Heart left ventricle (tissue), 16 donors: ENCODE measurements at regions not wholly inside any gene's neighbourhood (a gene's known extent, or its start where the extent isn't known, plus 50 kb on each side); places are given as distances from the start of the nearest gene placed in this dataset.

ENCODE experiments used
- ATAC-seq, 4 donors: fragments of 200-7000 bp; cut with Tn5 transposase; one replicate each; pipeline ENCODE4 v1.9.1; 2020 to 2022; ENCODE audit warnings: moderate library complexity in 4 of 4, mild to moderate bottlenecking in 3 of 4, moderate number of reproducible peaks in 1 of 4
- DNase-seq, 5 donors: peaks; one replicate each; pipeline ENCODE4 v3.0.0-alpha.2; 2020
- H3K27ac ChIP-seq, 12 donors: fragments of 200-600 bp; sonication (generic) in 4 of 12; one replicate each; pipeline versions ENCODE4 v1.5.0 to v1.8.0; 2016 to 2022; ENCODE audit warnings: mild to moderate bottlenecking in 2 of 12
- H3K27me3 ChIP-seq, 9 donors: fragments of 200-600 bp; sonication (generic) in 2 of 9; one replicate each; pipeline versions ENCODE4 v1.5.1 to v1.8.0; 2016 to 2022; ENCODE audit warnings: mild to moderate bottlenecking in 3 of 9
- H3K36me3 ChIP-seq, 9 donors: fragments of 200-600 bp; sonication (generic) in 2 of 9; one replicate each; pipeline versions ENCODE4 v1.5.0 to v1.8.0; 2018 to 2022; ENCODE audit warnings: mild to moderate bottlenecking in 2 of 9
- H3K4me1 ChIP-seq, 12 donors: fragments of 200-600 bp; sonication (generic) in 4 of 12; one replicate each; pipeline versions ENCODE4 v1.5.0 to v1.8.0; 2016 to 2022; ENCODE audit warnings: mild to moderate bottlenecking in 3 of 12
- H3K4me3 ChIP-seq, 12 donors: fragments of 200-600 bp; sonication (generic) in 4 of 12; one replicate each; pipeline versions ENCODE4 v1.5.0 to v1.8.0; 2017 to 2022; ENCODE audit warnings: mild to moderate bottlenecking in 9 of 12, moderate library complexity in 4 of 12
- H3K9me3 ChIP-seq, 12 donors: fragments of 200-600 bp; sonication (generic) in 4 of 12; one replicate each; pipeline versions ENCODE4 v1.5.0 to v1.8.0; 2016 to 2022; ENCODE audit warnings: mild to moderate bottlenecking in 1 of 12
- POLR2A ChIP-seq, 2 donors: fragments of 450-650 bp; IDR thresholded peaks; one replicate each; pipeline ENCODE4 v1.6.1; 2017; ENCODE audit warnings: antibody characterized with exemption in 2 of 2, mild to moderate bottlenecking in 2 of 2, moderate library complexity in 2 of 2
- WGBS, 4 donors: extraction: QIAGEN DNeasy Blood & Tissue Kit in 2 of 4; methylation state at CpG; one replicate each; pipeline versions ENCODE4 v1.1.5 to v1.1.7; 2013 to 2018; 5-methylcytosine and 5-hydroxymethylcytosine counted together
- intact Hi-C, 10 donors: fragments of 100-400 bp; cut with DNase I; formaldehyde crosslinking; loops; one replicate each; pipeline versions ENCODE4 v1.11.1 to v1.14.2; 2022
- TF ChIP-seq, protein P1 (sequence below), 12 donors: fragments of 200-600 bp; sonication (generic) in 4 of 12; IDR thresholded peaks; one replicate each; pipeline versions ENCODE4 v1.5.0 to v1.8.0; 2018 to 2022; ENCODE audit warnings: antibody characterized with exemption in 12 of 12, mild to moderate bottlenecking in 5 of 12
- donor health status: ischemic (EF 13 %, LVEDD 7.1; RV severe dilation, severe dysfunction).
- donor health status: healthy with polysubstance abuse.
- donor health status: DM: no; HTN: yes; CAD: no.
- donor health status: DM: no; HTN: no; CAD: no.
- donor health status: ischemic (EF 25% LVEDD 6.9; RV normal size, moderate dysfunction).
- donor health status: ischemic (EF 25% LVEDD 5.7; RV mildly dilated, moderate dysfunction).
- donor health status: healthy.
- donor health status: DM: yes; HTN: yes; CAD: no.
- donor health status: ischemic (EF 35%, LVEDD 5.7; RV mildly dilated, moderate dysfunction).
- donor health status: nonischemic (EF 11% LVEDD 7.7; RV severe dilation, severe dysfunction).
- donor health status: DM: yes; HTN: yes; CAD: no.
- donor health status: PGD.
- donor health status: ischemic (EF 29% LVEDD 5.4; RV normal size, mild dysfunction).
- donor health status: nonischemic (EF 23%, LVEDD 6.1; RV moderate dilation, normal function).

GRCh38 chrX:123084797-123085196, 99.3 kb upstream of the GRIA3 start:
- no peaks in the 10 kb centered on the region for H3K36me3 ChIP-seq
- intact Hi-C loops: no loop called here
- H3K27me3 ChIP-seq: peaks cover 0 to 3% (median 0%) of the 10 kb centered on the region in 9 donors
- no peak overlapping the region for H3K27ac ChIP-seq
- TF ChIP-seq, protein P1, sequence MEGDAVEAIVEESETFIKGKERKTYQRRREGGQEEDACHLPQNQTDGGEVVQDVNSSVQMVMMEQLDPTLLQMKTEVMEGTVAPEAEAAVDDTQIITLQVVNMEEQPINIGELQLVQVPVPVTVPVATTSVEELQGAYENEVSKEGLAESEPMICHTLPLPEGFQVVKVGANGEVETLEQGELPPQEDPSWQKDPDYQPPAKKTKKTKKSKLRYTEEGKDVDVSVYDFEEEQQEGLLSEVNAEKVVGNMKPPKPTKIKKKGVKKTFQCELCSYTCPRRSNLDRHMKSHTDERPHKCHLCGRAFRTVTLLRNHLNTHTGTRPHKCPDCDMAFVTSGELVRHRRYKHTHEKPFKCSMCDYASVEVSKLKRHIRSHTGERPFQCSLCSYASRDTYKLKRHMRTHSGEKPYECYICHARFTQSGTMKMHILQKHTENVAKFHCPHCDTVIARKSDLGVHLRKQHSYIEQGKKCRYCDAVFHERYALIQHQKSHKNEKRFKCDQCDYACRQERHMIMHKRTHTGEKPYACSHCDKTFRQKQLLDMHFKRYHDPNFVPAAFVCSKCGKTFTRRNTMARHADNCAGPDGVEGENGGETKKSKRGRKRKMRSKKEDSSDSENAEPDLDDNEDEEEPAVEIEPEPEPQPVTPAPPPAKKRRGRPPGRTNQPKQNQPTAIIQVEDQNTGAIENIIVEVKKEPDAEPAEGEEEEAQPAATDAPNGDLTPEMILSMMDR (IDR thresholded peaks at IDR 0.05): no peak
- TF ChIP-seq POLR2A (IDR thresholded peaks at IDR 0.05): no peak
- H3K4me3 ChIP-seq: no peak overlapping the region
- 73 to 82% (median 76%) methylated on average over 2 of the region's 2 CpGs for WGBS, 4 donors
- DNase-seq: no peak
- ATAC-seq: no peak
- H3K9me3 ChIP-seq: peaks cover 0 to 3% (median 0%) of the 10 kb centered on the region in 12 donors
- no peaks in the 10 kb centered on the region for H3K4me1 ChIP-seq

DNA sequence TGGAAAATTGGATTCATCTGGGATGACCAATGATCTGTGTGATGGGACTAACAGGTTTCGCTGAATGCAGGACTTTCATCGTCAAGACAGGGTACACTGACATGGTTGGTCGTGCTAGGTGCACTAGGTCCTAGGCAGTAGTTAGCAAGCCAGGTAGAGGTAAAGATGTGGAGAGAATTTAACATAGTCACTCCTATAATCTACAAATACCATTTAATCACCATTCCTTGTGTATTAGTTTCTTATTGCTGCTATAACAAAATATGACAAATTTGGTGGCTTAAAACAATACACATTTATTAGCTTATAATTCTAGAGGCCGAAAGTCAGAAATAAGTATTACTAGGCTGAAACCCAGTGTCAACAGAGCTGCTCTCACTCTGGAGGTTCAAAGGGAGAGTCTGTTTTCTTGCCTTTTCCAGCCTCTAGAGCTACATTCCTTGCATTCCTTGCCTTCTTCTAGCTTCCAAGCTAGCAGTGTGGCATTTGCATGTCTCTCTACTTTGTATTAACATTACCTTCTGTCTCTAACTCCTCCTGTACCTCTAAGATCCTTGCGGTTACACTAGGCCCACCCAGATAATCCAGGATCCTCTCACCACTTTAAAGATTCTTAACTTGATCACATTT, 98.7 kb upstream of the GRIA3 start:
- Histone ChIP-seq H3K27me3 (peaks cover 0 to 3% (median 0%) of the 10 kb centered on the region in 9 donors), H3K27ac (no peak overlapping the region), H3K4me1 (no peaks in the 10 kb centered on the region), H3K9me3 (peaks cover 0 to 3% (median 0%) of the 10 kb centered on the region in 12 donors), H3K36me3 (no peaks in the 10 kb centered on the region), H3K4me3 (no peak overlapping the region)
- intact Hi-C loops: no loop called here
- TF ChIP-seq POLR2A (IDR thresholded peaks at IDR 0.05): no peak
- TF ChIP-seq, protein P1 (IDR thresholded peaks at IDR 0.05): no peak
- no peak for DNase-seq
- ATAC-seq: no peak
- 72 to 81% (median 73%) methylated on average over 5 of the region's 5 CpGs for WGBS, 4 donors

- Histone ChIP-seq H3K9me3 (peaks cover 0 to 3% (median 0%) of the 10 kb centered on the region in 12 donors), H3K36me3 (no peaks in the 10 kb centered on the region), H3K4me1 (no peaks in the 10 kb centered on the region), H3K27me3 (peaks cover 0 to 3% (median 0%) of the 10 kb centered on the region in 9 donors), H3K4me3 (no peak overlapping the region), H3K27ac (no peak overlapping the region)
- WGBS, 4 donors: 58 to 71% (median 63%) methylated on average over 2 of the region's 2 CpGs
- TF ChIP-seq, protein P1 (IDR thresholded peaks at IDR 0.05): no peak
- DNase-seq: no peak
- no peak for ATAC-seq
- intact Hi-C loops: no loop called here
Measured at GRCh38 chrX:123086768-123087167, 97.3 kb upstream of the GRIA3 start.

DNA sequence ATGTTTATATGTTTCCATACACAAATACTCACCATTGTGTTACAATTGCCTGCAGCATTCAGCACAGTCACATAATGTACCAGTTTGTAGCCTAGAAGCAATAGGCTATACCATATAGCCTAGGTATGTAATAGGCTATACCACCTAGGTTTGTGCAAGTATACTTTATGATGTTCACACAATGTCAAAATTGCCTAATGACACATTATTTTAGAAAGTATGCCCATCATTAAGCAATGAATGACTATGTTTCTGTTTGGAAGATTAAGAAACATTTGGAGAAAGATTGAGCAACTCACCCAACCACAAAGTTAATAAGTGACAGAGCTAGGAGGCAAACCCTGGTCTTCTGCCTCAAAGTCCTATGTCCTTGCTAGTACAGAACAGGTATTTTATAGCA, 96.8 kb upstream of the GRIA3 start:
- ATAC-seq: no peak

More for the DNA sequence above, 96.8 kb upstream of the GRIA3 start:
- Histone ChIP-seq H3K4me3 (no peak overlapping the region), H3K36me3 (no peaks in the 10 kb centered on the region), H3K9me3 (peaks cover 0 to 3% (median 0%) of the 10 kb centered on the region in 12 donors), H3K27ac (no peak overlapping the region), H3K27me3 (peaks cover 0 to 3% (median 0%) of the 10 kb centered on the region in 9 donors), H3K4me1 (no peaks in the 10 kb centered on the region)
- no peak for TF ChIP-seq POLR2A (IDR thresholded peaks at IDR 0.05)
- TF ChIP-seq, protein P1 (IDR thresholded peaks at IDR 0.05): no peak
- intact Hi-C loops: no loop called here
- no peak for DNase-seq
